ENCODE measurements at regions not wholly inside any gene's neighbourhood (a gene's known extent, or its start where the extent isn't known, plus 50 kb on each side); places are given as distances from the start of the nearest gene placed in this dataset.

DNA sequence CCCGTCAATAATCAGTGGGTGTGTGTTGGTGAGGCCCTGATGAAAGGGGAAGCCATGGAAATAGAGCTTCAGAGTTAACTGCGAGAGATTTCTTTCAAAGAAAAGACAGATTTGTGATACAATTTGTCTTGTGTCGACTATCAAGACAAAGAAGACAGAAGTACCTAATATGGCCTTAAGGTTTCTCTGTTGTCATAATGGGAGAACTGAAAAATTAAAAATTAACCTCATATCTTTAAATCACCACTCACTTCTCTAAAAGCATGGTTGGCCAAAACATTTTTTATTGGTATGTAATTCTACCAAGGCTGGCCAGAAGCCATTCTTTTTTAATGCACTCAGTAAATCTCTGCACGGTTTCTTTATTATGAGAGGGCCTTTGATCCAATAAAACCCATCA lies 282.9 kb upstream of the WWC1 start:
- no peak for DNase-seq

DNA sequence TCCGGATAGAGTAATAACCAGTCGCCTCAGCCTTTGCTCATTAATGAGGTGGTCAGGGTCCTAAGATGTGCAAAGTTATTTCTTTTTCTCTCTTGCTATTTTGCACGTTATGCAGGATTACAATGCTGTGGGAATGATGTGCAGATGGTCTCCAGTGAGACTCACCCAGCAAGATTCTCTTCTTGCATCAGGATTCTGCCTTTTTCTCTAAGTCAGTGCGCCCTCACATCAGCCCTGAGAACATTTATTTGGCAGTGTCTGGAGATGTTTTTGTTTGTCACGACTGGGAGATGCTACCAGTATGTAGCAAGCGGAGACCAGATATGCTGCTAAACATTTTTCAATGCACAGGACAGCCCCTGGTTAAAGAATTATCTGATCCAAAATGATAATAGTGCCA lies 280.3 kb upstream of the WWC1 start:
- no peak for DNase-seq

GRCh38 chr5:168012006-168012405 lies 279.4 kb upstream of the WWC1 start:
- DNase-seq: no peak

GRCh38 chr5:168013546-168013945 lies 277.9 kb upstream of the WWC1 start:
- no peak for DNase-seq

DNA sequence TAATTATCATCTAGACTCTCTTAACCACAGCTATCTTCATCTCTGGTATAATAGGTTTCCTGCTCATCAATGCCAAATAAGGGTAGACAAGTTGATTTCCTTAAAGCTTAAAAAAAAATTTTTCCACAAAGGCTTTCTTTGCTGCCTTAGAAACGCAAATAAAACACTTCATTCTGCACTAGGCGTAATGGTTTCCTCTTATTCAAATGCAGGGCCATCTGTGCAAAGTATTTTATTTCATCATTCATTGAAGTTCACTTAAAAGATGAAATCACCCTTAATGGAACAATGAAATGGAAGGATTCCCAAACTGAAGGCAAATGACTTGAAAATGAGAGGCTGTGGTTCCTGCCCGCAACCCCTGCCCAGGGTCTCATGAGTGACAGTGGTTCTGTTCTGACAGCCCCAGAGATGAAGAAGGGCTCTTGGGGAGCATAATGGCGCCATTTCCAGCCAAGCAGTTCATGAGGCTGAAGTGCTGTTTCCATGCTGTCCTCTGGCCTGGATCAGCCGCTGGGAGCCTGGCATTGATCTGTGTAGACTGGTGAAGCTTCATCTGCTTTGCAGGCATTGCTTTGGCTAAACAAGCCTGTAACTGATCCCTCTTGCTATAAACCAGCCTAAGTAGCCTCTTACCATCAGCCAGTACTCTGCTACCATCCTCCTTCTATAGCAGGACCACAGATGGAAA lies 276.9 kb upstream of the WWC1 start:
- no peak for DNase-seq

DNA sequence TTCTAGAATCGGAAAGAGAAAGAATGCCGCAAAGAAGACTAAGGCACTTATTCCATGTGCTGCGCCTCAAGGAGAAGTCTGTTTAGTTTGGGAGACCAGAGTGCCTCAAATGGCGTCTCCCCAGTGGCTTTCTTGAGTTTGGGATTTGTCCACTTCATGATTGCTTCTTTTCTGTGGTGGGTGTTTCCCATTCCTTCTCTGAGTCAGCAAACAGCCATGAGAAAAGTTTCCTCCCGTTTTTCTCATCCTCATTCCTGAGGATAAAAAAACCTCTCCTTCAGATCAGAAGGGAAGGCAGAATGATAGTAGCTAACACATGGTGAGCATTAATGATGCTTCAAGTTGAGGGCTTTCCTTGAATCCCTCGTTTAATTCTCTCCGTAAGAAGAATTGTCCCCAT lies 275.9 kb upstream of the WWC1 start:
- DNase-seq: no peak

- no peak for DNase-seq
Measured at GRCh38 chr5:168017313-168017712, 274.1 kb upstream of the WWC1 start.

DNA sequence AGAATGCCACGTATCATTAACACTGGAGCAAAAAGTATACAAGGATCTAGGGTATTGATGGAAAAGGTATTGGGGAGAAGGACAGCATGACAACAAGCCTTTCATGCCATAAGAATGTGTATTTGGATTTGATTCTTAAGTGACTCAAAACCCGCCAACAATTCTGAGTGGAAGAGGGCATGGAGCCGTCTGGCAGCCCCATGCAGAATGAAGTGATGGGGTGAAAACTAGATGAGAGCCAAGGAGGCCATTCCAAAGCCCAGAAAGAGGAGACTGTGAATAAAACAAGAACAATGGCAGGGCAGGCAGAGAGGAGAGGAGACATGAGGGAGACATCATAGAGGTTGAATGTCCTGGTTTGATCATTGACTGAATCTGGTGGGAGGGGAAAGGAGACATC lies 272.3 kb upstream of the WWC1 start:
- no peak for DNase-seq

DNA sequence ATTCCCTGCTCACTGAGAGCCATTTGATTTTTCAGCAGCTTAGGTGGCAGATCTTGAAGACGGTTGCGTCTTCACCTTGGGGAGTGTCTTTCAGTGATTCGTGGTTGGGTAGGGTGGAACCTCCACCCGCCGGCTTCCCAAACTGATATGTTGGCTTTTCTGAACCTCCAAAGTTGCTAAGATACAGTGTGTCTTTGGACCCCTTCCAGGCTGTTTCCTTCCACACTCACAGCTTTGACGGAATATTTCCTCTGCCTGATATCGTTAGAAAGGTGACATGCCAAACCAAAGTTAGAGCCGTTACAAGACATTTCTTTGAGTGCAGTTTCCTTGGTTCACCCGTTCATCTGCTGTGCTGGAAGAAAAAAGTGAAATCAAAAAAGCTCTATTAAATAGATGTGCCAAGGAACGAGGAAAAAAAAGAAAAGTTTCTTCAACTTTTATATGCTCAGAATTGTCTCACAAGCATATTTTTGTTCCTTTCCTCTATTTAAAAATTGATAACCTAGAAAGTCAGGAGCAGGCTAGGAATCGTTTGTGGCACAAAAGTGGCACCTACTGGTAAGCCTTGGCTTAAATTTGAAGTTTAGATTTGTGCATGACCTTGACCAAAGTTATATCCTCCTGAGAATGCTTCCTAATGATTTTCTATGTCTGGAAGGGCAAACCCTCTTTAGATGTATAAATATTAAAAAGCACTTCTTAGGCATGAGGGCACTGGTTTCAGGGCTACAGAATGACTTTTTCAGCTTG lies 270.7 kb upstream of the WWC1 start:
- DNase-seq: no peak

DNA sequence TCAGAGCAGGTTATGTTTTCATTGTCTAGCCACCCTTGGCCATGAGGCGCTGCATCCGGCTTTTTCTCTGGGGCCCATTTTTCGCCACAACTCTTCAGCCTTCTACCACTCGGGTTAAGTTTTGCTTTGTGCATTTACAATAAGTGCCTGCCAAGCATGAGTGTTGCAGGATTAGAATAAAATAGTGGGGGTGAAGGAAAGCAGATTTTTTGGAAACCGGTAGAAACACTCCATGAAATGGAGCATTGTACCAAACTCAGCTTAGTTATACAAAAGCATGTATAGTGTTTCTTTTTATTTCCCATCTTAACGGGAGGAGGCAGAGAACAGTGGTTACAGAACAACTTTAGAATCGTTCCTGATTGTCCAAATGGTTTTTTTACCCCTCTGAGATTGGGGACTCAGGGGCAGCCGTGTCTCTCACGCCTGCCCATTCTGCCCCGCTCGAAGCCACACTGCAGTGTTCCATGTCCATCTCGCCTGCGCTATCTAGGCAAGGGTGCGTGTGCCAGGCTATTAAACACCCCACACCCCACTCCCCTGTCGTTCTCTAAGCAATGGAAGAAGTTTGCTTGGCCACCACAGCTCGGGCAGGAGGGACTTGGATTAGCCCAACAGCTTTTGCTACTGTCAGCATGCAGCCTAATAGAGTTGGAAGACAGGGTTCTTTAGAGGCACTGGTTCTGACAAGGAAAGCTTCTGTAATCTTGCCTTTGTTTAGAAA lies 268.8 kb upstream of the WWC1 start:
- DNase-seq: no peak

DNA sequence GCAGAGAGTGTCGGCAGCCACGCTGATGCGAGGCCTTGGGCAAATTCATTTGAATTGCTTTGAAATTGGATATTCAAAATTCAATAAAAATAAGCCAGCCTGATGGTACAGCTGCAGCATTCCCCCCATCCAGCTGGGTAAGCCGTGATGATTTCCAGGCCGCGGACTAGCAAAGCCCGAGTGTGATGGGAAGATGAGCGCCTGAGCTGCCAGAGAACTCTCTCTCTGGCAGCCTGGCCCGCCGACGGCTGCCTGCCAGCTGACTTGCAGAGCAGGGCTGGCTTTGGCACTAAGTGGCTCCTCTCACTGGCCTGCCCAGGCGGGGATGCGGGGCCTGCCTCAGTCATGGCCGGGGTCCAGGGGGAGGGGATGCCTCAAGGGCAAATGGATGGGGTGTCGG lies 268.3 kb upstream of the WWC1 start:
- no peak for DNase-seq

GRCh38 chr5:168024306-168024705 lies 267.1 kb upstream of the WWC1 start:
- no peak for DNase-seq

- DNase-seq: no peak
Measured at GRCh38 chr5:168027007-168027406, 264.4 kb upstream of the WWC1 start.

DNA sequence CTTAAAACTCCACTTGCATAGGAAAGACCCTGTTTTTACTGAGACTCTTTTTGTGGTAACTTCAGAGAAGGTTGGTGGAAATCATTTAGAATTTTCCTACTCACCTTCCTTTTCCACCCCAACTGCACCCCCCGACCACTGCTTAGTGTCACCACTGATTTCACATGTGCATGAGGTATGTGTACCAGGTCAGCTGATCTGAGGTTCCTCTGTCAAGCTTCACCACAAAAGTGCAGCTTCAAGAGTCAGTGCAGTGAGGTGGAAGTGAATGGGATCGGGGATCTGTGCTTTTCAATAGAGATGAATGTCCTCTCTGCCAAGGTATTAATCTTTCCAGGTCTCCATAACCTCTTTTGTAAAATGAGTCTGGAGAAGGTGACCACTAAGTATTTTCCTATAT lies 260.5 kb upstream of the WWC1 start:
- no peak for DNase-seq

- no peak for DNase-seq
Measured at GRCh38 chr5:168031614-168032013, 259.8 kb upstream of the WWC1 start.

DNA sequence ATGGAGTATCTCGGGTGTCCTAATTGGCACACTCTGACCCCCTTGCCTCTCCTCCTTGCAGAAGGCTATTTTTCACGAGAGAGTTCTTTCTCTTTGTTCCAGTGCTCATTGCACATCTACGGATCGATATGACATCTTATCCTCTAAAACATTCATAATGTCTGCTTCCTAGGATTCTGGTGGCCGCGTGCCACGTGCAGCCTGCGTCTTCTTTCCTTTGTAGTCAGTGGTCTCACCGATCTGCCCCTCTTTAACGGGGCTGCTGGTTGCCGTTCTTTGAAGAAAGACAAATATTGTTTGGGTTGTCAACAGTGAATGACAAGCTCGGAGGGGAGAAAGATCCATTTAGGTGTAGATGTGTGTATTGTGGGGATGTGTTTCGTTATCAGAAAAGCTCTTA lies 252.4 kb upstream of the WWC1 start:
- no peak for DNase-seq

- DNase-seq: no peak
Measured at GRCh38 chr5:168039566-168040248, 251.7 kb upstream of the WWC1 start.

GRCh38 chr5:168041583-168041982 lies 249.9 kb upstream of the WWC1 start:
- DNase-seq: no peak

DNA sequence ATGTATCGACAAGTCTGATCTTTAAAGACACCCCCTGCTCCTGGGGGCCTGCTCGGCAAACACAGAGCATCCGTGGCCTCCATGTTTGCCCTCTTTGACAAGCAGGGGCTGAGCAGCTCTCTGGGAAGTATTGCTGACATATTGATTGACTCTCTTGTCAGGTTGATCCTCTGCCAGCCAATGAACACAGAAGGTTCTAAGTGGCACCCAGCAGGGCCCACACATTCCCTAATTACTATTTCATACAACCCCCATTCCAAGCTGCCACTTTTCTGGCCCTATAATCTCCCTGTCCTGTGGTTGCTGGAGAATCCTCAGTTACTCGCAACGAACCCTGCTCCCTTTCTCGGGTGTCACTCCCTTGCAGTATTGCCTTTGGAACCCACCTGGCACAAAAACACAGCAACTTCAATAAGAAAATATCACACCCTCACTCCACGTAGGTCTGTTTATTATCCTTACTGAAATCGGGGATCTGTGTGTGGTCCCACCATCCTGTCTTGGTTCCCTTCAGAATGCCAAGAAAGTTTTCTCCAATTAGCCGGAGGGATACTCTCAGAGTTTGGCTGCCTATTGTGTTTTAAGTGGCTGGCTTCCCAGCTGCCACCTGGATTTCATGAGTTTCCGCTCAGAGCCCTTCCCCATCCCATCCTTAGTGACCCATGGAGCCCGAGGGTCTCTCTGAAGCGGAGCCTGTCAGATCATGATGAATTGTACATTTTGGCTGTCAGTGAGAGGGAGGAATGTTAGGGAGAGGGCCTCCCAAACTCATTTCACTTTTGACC lies 249.0 kb upstream of the WWC1 start:
- DNase-seq: no peak

DNA sequence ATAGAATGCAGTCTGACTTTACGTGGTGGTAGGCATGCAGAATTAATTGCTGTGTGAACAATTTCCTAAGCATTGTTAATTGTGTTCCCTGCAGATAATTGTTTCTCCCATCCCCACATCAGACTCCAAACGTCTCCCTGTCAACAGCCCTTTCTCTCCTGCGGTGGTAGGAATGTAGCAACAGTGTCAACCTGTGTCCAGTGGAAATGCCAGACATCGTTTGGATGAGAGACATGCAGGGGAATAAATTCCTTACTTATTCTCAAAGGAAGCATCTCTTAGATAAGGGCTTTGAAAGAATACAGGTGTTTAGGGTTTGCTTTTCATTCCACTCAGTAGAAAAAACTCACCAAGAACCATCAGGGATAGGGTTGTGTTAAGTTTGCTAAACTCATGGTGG lies 245.3 kb upstream of the WWC1 start:
- DNase-seq: no peak

DNA sequence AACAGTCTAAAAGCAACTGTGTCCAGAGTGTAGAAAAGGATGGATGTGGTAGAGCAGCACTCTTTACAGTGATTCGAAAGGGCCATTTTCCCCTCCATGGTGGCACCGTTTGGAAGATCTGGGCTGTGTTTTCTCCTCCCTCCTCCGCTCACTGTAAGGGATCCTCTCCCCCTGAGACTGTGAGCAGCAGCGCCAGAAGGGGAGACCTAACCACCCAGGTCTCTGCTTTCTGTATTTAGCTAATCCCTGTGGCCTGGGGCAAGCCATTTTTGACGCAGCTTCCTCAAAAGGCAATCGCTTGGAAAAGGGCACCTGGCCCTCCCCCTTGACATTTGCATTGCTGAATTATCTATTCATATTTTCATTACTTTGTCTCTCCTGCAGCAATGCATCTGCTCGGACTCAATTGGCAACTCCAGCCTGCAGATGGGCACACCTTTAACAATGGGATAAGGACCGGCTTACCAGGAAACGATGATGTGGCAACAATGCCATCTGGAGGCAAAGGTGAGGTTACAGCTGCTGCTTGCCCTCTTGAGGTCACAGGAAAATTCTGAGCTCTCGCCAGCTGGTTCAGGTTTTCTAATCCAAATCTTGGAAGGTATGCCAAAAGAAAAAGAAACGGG lies 244.3 kb upstream of the WWC1 start:
- no peak for DNase-seq

DNA sequence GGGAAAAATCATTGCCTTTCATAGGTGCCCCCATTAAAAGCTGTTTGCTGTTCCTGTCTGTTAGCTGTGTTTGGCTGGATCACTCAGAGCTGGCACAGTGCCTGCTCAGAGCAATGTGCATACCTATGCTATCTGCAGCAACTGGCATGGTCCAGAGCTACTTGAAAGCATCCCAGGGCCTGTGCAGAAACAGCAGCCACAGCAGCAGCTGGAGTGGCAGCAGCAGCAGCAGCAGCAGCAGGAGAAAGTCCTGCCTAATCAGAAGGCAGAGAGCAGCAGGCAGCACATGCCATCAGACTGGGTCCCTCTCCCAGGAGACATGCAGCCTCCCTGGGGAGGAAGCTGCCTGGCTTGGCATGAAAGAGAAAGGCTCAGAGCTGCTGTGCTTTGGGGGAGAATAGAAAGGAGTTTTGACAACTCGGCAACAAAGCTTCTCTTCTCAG lies 243.8 kb upstream of the WWC1 start:
- DNase-seq: no peak
